Hippocampal formation (tissue), 2 donors: ENCODE measurements at regions not wholly inside any gene's neighbourhood (a gene's known extent, or its start where the extent isn't known, plus 50 kb on each side); places are given as distances from the start of the nearest gene placed in this dataset.
"Not testable (repeated sequence)": the region's sequence is repeated elsewhere in the genome, so short reads cannot be mapped to it uniquely, and the experiment has no call there.

Source experiments
- DNase-seq, 2 donors: peaks; one replicate each; lab custom pipeline; 2025; lab: John Stamatoyannopoulos, UW

- DNase-seq: no peak
Observed at GRCh38 chr1:43108080-43108479, 64.0 kb downstream of the EBNA1BP2 start.

DNA sequence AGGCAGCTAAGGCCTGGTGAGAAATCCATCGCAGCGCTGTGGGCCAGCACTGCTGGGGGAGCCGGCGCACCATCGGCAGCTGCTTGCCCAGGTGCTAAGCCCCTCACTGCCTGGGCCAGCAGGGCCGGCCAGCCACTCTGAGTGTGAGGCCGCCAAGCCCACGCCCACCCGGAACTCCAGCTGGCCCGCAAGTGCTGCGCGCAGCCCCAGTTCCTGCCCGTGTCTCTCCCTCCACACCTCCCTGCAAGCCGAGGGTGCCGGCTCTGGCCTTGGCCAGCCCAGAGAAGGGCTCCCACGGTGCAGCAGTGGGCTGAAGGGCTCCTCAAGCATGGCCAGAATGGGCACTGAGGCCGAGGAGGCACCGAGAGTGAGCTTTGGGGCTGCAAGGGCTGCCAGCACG, 64.4 kb downstream of the EBNA1BP2 start:
- DNase-seq: no peak

GRCh38 chr1:43104027-43104763, 67.9 kb downstream of the EBNA1BP2 start:
- no peak for DNase-seq

- DNase-seq: no peak
Observed at GRCh38 chr1:43101061-43101460, 71.0 kb downstream of the EBNA1BP2 start.

DNA sequence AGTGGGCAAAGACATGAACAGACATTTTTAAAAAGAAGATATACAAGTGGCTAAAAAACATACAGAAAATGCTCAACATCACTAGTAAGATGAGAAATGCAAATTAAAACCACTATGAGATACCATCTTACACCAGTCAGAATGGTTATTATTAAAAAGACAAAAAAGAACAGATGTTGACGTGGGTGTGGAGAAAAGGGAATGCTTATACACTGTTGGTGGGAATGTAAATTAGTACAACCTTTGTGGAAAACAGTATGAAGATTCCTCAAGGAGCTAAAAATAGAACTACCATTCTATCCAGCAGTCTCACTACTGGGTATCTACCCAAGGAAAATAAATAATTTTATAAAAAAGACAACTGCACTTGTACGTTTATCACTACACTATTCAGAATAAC, 73.9 kb downstream of the EBNA1BP2 start:
- no peak for DNase-seq

DNA sequence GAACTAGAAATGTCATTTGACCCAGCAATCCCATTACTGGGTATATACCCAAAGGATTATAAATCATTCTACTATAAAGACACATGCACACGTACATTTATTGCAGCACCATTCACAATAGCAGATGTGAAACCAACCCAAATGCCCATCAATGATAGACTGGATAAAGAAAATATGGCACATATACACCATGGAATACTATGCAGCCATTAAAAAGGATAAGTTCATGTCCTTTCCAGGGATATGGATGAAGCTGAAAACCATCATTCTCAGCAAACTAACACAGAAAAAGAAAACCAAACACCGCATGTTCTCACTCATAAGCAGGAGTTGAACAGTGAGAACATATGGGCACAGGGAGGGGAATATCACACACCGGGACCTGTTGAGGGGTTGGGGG, 75.6 kb downstream of the EBNA1BP2 start:
- not testable (repeated sequence) for DNase-seq

DNA sequence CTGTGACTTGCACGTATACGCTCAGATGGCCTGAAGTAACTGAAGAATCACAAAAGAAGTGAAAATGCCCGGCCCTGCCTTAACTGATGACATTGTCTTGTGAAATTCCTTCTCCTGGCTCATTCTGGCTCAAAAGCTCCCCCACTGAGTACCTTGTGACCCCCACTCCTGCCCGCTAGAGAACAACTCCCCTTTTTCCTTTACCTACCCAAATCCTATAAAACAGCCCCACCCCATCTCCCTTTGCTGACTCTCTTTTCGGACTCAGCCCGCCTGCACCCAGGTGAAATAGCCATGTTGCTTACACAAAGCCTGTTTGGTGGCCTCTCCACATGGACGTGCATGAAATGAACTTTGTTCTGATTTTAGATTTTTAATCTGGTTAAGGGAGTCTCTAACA, 81.3 kb downstream of the EBNA1BP2 start:
- not testable (repeated sequence) for DNase-seq

DNA sequence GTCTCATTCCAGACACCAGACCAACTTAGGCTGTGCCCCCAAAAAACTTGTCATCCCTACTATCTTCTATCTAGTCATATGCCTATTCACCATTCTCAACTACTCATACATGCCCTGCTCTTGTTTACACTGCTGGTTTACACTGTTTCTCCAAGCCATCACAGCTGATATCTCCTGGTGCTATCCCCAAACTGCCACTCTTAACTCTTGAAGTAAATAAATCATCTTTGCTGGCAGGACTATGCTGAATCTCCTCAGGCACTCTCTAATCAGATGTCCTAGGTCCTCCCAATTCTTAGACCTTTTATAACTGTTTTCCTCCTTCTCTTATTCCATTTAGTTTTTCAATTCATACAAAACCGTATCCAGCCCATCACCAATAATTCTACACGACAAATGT, 81.9 kb downstream of the EBNA1BP2 start:
- DNase-seq: not testable (repeated sequence)

DNA sequence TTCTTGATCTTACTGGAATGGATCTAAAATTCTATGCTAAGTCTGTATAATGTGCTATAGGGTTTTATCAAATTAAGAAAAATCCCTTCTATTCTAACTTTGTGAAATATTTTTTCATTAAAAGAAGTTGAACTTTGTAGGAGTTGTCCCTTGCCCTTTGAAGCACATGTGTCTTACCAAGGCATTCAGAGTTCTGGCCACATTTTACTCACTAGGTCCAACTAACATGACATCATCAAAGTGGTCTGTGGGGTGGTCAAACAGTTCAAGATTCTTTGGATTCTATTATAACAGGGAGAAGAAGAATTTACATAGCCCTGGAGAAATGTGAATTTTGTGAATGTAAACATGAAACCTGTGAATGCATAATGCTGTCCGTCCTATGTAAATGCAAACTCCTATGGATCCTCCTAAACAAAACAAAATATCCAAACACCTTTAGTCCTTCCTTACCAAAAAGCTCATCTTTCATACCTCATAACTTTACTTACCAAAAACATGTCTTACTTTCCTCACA, 88.7 kb downstream of the EBNA1BP2 start:
- DNase-seq: no peak

DNA sequence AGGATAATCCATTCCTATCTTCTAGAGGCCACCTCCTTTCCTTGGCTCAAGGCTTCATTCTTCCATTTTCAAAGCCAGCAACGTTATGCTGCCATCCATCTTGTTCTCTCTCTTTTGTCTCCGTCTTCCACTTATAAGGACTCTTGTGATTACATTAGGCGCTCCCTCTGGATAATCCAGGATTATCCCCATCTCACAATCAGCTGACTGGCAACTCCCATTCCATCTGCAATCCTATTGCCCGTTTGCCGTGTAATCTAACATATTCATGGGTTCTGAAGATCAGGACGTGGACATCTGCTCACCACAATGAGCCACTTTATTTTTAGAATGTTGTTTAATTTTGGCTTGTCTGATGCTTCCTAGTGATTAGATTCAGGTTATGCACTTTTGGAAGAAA, 89.3 kb downstream of the EBNA1BP2 start:
- DNase-seq: no peak

DNA sequence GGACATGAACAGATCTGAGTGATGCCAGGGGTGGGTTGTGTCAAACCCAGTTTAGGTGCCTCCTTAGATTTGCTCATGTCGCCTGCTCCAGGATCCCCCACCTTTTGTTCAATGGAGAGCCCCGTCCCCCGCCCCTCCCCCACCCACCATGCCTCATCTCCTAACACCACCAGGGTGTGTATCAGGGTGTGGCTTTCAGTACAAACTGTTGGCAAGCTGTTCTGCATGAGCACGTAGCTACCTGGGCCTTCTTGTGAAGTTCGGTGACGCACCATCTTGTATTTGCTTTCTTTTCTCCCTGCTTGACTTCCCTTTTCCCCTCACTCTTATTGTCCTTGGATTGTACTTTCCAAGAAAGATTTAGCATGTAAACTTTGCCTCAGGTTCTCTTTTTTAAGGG, 94.8 kb downstream of the EBNA1BP2 start:
- DNase-seq: no peak

DNA sequence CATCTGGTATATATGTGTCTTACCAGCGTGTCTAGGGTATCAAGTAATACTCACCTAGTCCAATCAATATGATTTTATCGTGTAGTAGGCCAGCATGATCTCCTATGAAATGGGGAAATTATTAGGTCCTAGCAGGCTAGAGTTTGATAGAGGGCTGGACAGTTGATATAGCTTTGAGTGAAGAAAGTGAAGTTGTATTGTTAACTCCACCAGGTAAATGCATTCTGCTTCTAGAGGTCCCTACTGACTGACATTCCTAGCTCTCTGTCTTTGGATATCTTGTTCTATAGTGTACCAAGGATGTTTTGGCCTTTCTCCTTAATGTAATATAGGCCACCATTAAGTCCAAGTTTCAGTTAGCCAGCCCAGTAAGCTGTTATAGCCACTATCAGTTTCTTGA, 97.4 kb downstream of the EBNA1BP2 start:
- no peak for DNase-seq

- no peak for DNase-seq
Observed at GRCh38 chr1:43074244-43074643, 97.8 kb downstream of the EBNA1BP2 start.

GRCh38 chr1:43073490-43074230, 98.4 kb downstream of the EBNA1BP2 start:
- peak; percentile 73 to 82 for DNase-seq

DNA sequence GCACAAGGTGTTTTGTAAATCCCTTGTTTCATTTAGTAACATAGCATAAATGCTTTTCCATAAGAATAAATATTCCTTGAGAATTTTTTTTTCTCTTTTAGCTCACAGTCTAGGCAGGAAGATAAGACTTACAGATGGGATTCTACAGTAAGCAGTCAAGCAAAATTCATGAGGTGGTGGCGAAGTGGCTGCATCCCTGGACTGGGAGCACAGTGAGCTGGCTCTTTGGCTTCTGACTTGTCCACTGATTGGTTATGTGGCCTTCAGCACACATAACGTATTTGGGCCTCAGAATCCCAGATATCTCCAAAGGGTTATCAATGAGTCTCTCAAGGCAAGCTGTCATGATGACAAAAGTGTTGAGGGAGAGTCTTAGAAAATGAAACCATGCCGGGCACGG, 99.8 kb downstream of the EBNA1BP2 start:
- DNase-seq: no peak

DNA sequence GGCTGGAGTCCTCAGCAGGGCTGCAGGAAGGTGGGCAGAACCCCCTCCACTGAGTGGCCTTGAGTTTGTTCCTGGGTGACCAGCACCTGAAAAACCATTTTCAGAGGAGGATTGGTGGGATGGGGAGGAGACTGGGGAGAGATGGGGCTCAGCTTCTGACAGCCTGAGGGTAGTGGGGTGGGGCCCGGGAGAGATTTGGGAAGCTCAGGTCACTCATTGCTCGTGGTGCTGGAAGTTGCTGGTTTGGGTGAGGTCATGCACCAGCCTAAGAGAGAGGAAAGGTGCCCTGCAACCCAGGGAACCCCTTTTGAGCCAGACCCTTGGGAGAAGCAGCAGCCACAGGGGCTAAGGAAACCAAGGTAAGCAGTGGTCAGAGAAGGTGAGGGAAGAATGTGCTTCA, 100.8 kb downstream of the EBNA1BP2 start:
- DNase-seq: no peak

DNA sequence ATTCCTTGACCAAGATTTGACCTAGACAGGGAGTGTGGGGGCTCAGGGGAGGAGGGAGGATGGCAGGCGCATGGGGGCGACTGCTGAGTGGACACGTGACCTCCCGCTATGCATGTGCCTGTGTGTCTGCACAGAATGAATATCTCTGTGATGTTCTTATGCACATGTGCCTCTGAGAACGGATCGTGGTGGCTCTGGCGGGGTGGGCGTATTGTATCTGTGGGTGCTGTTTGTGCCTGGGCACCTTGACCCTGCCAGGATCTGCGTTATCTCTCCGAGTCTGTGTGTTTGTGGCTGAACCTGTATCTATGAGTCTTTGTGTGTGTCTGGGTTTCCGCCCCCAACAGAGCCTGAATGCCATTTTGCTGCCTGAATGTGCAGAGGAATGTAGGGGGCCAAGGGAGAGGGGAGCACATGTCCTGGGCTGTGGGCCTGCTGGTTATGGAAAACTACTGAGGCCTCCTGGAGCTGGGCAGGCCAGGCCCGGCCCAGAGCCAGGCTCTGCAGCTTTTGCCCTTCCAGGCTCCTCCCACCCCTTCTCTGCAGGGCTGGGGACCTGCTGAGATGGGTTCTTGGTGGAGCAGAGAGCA, 102.5 kb downstream of the EBNA1BP2 start:
- peak in 1 of 2 donors; percentile 17 for DNase-seq

DNA sequence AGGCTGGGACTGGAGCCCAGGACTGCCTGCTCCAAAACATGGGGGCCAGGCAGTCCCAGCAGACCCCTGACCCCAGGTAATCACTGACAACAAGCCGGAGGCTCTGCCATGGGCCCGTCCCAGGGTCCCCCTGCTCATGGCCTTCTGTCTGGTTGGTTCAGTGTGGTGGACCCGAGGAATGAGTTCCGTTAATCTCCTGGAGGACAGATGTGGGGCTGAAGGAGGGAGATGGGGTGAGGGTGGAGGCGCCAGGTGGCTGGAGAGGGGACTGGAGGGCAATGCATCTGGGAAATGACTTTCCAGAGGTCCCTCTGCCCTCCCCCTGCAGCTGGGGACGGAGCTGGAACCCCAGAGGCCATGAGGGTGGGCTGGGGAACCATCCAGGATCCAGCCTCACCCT, 103.2 kb downstream of the EBNA1BP2 start:
- no peak for DNase-seq

- peak in 1 of 2 donors; percentile 27 for DNase-seq
Observed at GRCh38 chr1:43067977-43068751, 103.9 kb downstream of the EBNA1BP2 start.

DNA sequence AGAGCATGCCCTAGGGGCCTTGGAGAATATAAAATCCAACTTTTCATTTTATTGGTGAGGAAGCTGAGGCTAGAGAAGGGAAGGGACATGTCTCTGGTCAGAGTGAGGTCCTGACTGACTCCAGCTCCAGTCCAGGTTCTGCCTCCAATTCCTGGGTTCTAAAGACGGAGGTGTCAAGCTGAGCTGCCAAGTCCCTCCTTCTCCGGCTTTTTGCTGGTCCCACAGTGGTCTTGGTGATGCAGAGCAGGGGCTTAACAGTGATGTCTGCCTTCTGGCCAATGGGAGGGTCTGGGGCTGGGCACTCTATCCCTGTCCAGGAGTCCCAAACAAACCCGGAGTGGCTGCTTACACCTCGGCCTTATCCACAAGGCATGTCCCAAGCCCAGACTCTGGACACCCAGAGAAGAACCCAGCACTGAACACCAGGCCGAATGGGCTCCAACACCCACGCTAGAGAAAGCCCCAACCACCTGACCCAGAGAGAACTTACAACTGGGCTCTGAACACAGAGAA, 104.8 kb downstream of the EBNA1BP2 start:
- no peak for DNase-seq

GRCh38 chr1:43066578-43066977, 105.5 kb downstream of the EBNA1BP2 start:
- DNase-seq: no peak
